ENCODE measurements at regions not wholly inside any gene's neighbourhood (a gene's known extent, or its start where the extent isn't known, plus 50 kb on each side); places are given as distances from the start of the nearest gene placed in this dataset.

GRCh38 chr1:226486161-226486560 lies 62.4 kb upstream of the STUM start (continued):
- no peak for TF ChIP-seq MLX (CRISPR knock-in tag; IDR thresholded peaks at IDR 0.05)

- no peaks in the 10 kb centered on the region for H3K9me3 Mint-ChIP-seq
- CTCF ChIA-PET = no interaction called here
- TF ChIP-seq PREB (CRISPR knock-in tag; IDR thresholded peaks at IDR 0.05; ENCODE audit: borderline replicate concordance) = no peak
- TF ChIP-seq ATF1 (CRISPR knock-in tag; IDR thresholded peaks at IDR 0.05) = no peak
- TF ChIP-seq RELA (CRISPR knock-in tag; IDR thresholded peaks at IDR 0.05; ENCODE audit: borderline replicate concordance) = no peak
- TF ChIP-seq ZNF416 (CRISPR knock-in tag; IDR thresholded peaks at IDR 0.05) = no peak
- no peak for TF ChIP-seq ZNF232 (CRISPR knock-in tag; IDR thresholded peaks at IDR 0.05)
- TF ChIP-seq, protein P1, sequence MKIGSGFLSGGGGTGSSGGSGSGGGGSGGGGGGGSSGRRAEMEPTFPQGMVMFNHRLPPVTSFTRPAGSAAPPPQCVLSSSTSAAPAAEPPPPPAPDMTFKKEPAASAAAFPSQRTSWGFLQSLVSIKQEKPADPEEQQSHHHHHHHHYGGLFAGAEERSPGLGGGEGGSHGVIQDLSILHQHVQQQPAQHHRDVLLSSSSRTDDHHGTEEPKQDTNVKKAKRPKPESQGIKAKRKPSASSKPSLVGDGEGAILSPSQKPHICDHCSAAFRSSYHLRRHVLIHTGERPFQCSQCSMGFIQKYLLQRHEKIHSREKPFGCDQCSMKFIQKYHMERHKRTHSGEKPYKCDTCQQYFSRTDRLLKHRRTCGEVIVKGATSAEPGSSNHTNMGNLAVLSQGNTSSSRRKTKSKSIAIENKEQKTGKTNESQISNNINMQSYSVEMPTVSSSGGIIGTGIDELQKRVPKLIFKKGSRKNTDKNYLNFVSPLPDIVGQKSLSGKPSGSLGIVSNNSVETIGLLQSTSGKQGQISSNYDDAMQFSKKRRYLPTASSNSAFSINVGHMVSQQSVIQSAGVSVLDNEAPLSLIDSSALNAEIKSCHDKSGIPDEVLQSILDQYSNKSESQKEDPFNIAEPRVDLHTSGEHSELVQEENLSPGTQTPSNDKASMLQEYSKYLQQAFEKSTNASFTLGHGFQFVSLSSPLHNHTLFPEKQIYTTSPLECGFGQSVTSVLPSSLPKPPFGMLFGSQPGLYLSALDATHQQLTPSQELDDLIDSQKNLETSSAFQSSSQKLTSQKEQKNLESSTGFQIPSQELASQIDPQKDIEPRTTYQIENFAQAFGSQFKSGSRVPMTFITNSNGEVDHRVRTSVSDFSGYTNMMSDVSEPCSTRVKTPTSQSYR (CRISPR knock-in tag; IDR thresholded peaks at IDR 0.05) = no peak
- TF ChIP-seq, protein P2, sequence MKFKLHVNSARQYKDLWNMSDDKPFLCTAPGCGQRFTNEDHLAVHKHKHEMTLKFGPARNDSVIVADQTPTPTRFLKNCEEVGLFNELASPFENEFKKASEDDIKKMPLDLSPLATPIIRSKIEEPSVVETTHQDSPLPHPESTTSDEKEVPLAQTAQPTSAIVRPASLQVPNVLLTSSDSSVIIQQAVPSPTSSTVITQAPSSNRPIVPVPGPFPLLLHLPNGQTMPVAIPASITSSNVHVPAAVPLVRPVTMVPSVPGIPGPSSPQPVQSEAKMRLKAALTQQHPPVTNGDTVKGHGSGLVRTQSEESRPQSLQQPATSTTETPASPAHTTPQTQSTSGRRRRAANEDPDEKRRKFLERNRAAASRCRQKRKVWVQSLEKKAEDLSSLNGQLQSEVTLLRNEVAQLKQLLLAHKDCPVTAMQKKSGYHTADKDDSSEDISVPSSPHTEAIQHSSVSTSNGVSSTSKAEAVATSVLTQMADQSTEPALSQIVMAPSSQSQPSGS (CRISPR knock-in tag; IDR thresholded peaks at IDR 0.05; ENCODE audit: borderline replicate concordance, low read depth) = no peak
Observed at GRCh38 chr1:226487921-226488320, 60.6 kb upstream of the STUM start.

DNA sequence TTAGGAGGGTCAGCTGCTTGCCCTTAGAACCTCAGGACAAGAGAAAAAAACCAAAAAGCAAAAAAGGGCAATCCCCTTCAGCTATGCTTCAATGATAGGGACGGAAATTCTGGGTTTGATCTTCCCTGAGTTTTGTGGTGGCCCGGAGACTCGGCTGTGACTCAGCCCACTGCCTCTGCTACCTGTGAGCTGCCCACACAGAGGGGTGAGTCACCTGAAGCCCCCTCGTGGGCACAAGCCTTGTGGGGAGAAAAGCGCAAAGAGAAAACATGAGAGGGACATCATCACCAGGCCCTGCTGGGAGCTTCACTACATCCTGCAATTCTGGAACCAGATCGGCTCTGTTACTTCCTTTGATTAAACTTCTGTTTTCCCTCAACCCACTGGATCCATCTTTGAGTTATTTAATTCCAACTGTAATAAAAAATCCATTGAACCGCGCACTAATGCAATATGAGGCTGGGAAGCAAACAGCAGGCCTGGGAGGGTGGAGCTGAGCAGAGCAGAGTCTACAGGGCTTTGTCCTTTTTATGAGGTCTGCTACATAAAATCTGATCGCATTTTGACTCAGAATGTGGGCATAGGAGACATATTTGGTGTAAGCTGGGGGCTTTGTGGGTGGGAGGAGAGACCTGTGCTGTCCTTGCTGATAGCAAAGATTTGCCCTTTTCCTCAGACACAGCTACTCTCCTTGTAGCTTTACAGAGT lies 58.7 kb upstream of the STUM start:
- H3K27ac Mint-ChIP-seq = no peak overlapping the region
- no peak for ATAC-seq
- ChIA-PET POLR2A (no interaction called here), CTCF (interaction anchor here (1.0 to 2.1 kb wide), 4 partner anchors 16 to 80 kb away, joined by 3 to 11 read pairs (median 4); no protein-coding TSS in a partner anchor)
- H3K27me3 Mint-ChIP-seq (ENCODE audit: low read depth) = peaks cover 3% of the 10 kb centered on the region
- H3K36me3 Mint-ChIP-seq = no peaks in the 10 kb centered on the region
- DNase-seq (ENCODE audit: low spot score) = no peak
- H3K4me3 Mint-ChIP-seq = no peak overlapping the region
- TF ChIP-seq PRRX2 (CRISPR knock-in tag; IDR thresholded peaks at IDR 0.05) (no peak), FOXP1 (CRISPR knock-in tag; IDR thresholded peaks at IDR 0.05; ENCODE audit: borderline replicate concordance) (no peak), SP1 (CRISPR knock-in tag; conservative IDR thresholded peaks at IDR 0.05) (no peak), OVOL2 (CRISPR knock-in tag; IDR thresholded peaks at IDR 0.05; ENCODE audit: borderline replicate concordance) (no peak), SOX15 (CRISPR knock-in tag; IDR thresholded peaks at IDR 0.05) (no peak), HMGA2 (CRISPR knock-in tag; IDR thresholded peaks at IDR 0.05) (no peak), ZBTB43 (CRISPR knock-in tag; IDR thresholded peaks at IDR 0.05) (no peak), ATF1 (CRISPR knock-in tag; IDR thresholded peaks at IDR 0.05) (no peak), JAZF1 (CRISPR knock-in tag; IDR thresholded peaks at IDR 0.05) (no peak)
- TF ChIP-seq, protein P3, sequence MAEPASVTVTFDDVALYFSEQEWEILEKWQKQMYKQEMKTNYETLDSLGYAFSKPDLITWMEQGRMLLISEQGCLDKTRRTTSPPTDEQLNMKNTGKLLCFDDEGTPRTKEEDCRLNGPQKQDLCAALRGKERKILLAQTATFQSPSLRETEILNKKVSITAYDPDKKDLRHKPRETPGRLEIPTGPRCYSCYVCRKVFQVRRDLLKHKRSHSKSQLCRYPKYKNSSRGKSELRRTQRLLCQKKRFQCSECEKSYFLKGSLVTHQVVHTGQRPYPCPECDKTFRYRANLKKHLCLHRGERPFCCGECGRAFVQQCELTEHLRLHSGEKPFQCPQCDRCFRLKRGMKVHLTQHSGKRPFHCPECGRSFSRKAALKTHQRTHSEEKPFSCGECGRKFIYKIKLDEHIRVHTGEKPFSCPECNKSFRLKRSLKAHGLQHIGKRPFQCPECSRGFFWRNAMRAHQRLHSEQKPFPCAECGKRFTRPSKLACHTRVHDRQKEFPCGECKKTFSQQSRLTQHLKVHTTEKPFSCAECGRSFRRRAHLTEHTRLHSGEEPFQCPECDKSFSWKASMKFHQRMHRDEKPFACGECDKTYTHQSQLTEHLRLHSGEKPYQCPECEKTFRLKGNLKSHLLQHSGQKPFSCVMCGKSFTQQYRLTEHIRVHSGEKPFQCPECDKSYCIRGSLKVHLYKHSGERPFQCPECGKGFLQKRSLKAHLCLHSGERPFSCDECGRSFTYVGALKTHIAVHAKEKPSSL (CRISPR knock-in tag; conservative IDR thresholded peaks at IDR 0.05) = no peak
- H3K9me3 Mint-ChIP-seq = no peaks in the 10 kb centered on the region
- H3K4me1 Mint-ChIP-seq = peaks cover 17% of the 10 kb centered on the region

More at GRCh38 chr1:226487921-226488320, 60.6 kb upstream of the STUM start:
- H3K36me3 Mint-ChIP-seq = no peaks in the 10 kb centered on the region
- DNase-seq (ENCODE audit: low spot score) = no peak
- peaks cover 9% of the 10 kb centered on the region for H3K4me1 Mint-ChIP-seq
- no peak overlapping the region for H3K4me3 Mint-ChIP-seq
- no peak for ATAC-seq
- H3K27me3 Mint-ChIP-seq (ENCODE audit: low read depth) = peaks cover 3% of the 10 kb centered on the region
- POLR2A ChIA-PET = no interaction called here
- H3K27ac Mint-ChIP-seq = no peak overlapping the region

All from WTC11 (cell line).